RPMI7951 (cell line): ENCODE measurements at regions not wholly inside any gene's neighbourhood (a gene's known extent, or its start where the extent isn't known, plus 50 kb on each side); places are given as distances from the start of the nearest gene placed in this dataset.
A peak's percentile ranks its signal among the peaks of the same experiment; 100 is the strongest.

Experiments
- DNase-seq: peaks from one replicate; pipeline ENCODE4 v3.0.0-alpha.2; 2012; ENCODE audit warnings: low read depth

DNA sequence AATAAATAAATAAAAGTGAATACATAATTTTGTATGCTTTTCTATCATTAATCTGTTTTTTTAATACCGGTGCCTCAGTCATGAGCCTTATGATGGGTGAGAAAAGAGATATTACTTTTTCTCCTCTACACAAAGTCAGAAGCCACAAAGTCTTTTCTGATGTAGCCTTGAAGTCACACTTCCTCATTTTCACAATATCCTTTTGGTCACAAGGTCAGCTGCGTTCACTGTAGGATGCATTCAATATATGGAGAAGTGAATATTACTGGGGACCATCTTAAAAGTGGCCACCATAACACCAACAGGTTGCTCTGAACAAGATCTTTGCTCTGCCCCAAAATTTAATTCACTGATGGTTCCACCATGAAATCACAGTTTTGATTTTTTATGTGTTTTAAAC lies 83.3 kb upstream of the TNR start:
- no peak for DNase-seq

DNA sequence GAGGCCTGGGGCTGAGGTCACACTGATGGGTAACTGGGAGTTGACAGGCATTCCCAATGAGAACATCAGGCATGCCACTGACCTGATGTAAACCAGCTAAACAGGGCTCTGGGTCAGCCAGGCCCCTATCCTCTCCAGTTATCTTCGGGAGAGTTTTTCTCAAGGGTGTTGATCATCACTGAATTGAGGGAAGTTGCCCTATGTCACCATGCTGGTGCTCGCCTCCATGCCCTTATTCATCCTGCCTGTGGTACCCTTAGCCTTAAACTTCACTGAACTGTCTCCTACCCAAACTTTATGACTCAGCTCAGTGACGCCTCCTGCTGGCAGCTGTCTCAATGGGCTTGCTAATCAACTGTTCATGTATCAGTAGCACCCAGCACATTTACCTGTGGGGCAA lies 80.7 kb upstream of the TNR start:
- DNase-seq = no peak

DNA sequence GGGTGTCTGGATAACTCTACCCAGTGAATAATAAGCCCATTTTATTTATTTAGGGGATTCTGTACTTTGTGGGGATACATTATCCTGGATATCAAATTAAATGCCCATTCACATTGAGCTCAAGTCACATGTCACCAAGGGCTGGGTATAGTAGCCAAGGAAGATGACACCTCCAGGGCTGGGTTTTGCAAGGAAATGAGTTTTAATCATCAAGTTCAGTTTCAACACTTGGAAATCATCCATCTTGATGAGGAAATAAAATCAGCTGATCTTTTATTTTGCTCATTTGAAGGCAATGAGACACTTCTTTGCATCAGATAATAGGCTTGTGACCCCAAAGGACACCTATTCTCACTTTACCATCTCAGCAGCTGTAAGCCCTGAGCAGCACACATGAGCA lies 80.0 kb upstream of the TNR start:
- no peak for DNase-seq

DNA sequence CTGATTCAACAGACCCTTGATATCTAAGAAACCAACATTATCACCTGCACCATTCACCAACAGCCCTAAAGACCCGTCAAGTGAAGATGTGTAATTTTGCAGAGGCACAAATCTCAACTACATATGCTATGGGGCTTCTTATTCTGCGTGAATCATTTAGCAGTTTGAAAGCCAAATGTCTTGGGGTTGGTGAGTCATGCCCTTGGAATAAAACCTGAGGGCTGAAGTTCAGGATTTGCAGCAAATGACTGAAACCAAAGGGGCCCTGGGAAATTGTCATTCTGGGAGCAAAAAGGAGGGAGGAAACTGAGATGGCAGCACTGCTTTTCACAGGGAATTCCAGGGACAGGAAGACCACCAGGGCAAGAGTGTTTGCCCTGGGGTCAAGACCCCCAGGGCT lies 79.2 kb upstream of the TNR start:
- DNase-seq = peak; percentile 58

DNA sequence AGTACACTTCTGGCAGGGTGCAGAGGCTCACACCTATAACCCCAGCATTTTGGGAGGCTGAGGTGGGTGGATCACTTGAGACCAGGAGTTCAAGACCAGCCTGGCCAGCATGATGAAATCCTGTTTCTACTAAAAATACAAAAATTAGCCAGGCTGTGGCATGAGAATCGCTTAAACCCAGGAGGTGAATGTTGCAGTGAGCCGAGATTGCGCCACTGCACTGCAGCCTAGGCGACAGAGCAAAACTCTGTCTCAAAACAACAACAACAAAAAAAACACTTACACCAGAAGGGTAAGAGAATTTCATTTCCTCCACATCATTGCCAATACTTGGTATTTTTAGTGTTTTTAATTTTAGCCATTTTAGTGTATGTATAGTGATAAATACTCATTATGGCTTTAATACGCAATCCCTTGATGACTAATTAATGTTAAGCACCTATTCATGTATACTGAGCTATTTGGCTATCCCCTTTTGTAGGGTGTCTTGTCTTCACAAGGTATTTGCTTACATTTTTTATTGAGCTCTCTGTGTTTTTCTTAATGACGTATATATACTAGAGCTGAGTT lies 77.1 kb upstream of the TNR start:
- no peak for DNase-seq

DNA sequence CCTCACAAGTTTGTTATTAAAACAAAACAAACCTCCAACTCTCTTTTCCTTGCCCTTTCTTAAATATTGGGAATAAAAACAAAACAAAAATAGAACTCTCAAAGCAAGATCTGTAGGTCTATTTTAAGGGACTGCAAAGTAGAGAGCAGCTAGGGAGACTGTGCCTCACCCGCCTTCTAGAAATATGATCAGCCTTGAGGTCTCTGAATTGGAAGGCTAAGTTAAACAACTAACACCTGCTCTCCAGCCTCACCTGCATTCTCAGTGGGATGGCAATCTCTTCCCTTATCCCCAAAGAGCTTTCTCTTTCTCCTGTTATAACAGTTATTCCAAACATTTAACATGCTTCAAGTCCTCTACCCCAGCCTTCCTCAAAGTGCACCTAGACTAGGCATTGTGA lies 75.5 kb upstream of the TNR start:
- no peak for DNase-seq

DNA sequence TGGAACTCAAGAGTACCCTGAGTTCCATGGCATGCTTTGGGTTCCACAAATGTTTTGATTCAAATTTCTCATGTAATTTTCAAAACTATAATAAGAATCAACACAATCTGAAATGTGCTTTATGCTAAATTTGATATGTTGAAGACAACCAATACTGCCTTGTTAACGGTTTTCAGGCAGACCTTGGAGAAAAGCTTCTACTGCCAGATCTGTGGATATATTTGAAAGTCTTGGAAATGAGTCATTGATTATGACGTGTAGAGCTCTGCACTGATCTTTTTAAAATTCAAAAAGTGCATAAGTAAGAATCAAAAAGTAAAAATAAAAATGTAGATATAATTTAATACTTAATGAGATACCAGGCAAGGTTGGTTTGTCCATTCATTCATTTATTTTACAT lies 74.0 kb upstream of the TNR start:
- DNase-seq = no peak

DNA sequence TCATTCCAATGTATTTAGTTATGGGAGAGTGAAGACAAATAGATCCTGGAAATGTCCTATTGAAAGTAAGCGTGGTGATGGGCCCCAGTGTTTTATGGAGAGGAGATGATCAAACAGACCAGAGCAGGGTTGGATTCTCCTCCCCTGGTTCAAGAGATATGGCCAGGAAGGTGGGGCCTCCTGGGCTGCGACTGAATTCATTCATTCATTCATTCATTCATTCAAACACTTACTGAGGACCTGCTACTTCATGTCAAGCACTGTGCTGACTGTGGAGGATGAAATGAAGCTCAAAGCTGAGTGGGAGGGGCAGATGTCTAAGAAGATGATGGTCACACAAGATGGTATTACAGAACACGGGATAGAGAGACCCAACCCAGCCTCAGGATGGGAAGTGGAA lies 71.5 kb upstream of the TNR start:
- DNase-seq = no peak

DNA sequence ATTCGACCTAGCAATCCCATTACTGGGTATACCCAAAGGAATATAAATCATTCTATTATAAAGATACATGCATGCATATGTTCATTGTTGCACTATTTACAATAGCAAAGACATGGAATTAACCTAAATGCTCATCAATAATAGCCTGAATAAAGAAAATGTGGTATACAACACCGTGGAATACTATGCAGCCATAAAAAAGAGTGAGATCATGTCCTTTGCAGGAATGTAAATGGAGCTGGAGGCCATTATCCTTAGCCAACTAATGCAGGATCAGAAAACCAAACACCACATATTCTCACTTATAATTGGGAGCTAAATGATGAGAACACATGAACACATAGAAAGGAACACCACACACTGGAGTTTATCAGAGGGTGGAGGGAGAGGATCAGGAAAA lies 69.5 kb upstream of the TNR start:
- DNase-seq = no peak

DNA sequence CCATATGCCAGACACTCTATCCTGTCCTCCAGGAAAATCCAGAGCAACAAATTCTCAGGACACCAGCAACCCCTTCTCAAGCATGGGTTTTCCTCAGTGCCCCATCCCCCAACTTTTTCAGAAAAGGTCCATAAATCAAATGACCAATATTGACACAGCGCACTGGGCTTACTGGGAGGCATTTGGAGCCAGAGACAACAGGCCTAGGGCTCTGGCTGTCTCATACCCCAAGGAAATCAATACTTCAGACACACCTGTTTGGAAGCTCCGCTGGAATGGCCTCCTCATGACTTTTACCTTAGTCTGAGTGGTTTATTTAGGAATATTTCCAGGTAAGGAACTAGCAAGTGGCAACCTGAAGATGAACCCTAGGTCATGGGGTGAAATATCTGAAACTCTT lies 66.9 kb upstream of the TNR start:
- no peak for DNase-seq

DNA sequence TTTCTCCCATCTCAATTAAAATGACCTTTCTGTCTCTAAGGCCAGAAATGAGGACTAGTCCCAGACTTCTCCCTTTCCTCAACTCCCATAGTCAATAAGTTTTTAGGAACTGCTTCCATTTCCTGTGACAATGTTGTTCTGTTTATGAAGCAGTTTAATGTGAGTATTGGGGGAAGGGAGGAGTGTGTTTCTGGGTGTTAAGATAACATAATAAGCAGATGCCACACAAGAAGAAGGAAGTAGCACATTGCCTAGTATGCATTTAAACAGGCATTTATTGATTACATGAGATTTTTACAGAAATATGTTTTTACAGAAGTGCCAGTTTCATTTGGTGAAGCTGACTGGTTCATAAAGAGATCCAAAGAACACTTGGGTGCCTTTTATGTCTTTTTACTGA lies 65.6 kb upstream of the TNR start:
- no peak for DNase-seq

DNA sequence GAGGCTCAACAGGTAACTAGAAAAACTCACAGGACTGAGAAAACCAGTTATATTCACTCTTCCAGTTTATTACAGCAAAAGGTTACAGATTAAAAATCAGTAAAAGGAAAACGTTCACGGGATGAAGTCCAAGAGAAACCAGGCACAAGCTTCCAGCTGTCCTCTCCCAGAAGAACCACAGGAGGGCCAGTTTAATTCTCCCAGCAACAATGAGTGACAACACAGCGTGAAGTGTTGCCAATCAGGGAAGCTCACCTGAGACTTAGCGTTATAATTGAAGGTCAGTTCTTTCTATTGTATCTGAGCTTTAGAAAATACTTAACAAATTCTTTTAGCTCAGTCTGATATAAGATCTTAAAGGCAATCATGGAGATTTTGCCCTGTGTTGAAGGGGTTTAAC lies 65.2 kb upstream of the TNR start:
- no peak for DNase-seq

DNA sequence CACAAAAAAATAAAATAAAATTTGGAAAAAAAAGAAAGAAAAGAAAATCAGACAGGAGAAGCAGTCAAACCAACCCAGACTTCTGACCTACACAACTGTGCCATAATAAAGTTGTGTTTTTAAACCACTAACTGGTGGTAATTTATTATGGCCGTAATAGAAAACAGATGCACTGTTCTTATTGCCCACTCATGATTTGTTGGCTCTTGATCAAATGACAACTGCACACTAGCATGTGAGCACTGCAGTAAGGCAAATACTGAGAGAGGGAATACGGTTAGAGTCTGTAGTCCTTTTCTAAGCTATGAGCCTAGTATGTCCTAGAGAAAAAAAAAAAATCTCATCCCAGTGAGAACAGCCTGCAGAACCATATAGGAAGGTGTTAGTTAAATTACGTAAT lies 61.2 kb upstream of the TNR start:
- peak; percentile 4 for DNase-seq

DNA sequence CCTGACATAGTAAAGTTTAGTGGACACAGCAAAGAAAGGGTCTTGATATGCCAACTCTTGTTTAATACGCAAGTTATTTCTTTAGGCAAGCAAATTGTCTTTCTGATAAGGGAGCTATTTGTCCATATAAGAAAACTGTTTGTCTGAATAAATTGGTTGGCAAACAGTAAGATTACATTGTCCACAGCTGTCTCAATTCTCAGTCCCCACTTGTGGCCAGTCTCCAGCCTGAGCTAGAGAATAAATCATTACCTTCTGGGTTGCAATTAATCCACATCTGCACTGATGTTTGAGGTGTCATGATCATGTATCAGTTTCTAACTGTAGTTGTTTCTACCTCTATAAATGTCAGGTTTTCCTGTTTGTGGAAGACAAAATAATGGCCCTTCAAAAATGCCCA lies 60.0 kb upstream of the TNR start:
- DNase-seq = no peak

DNA sequence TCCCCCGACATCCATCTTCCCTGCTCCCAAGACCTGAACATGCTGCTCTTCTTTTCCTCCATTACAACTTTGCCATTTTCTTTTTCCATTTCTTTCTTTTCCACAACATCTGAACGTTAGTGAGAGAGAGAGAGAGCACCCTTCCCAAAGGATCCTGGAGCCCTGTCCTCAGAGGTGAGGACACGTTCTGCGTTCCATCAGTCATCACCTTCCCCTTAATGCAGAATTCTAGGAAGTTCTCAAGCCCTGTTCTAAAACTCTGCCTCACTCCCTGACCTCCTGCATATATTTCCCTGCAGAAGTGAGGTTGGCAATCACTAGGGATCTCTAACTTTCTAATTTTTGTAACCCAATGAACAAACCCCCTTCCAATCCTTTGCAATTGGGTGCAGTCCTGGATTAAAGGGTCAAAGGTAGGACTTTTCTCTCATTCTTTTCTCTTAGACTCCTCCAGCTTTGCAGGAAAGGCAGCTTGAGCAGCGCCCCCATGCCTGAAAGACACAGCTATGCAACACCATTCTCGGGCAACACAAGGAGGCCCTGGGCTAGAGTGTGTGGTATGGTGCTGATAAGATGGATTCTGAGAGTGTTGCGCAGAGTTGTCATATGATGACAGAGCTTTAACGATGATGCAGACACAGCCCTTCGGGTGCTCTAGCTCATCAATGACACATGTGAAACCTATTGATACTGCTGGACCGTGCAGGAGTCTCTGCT lies 59.2 kb upstream of the TNR start:
- no peak for DNase-seq

DNA sequence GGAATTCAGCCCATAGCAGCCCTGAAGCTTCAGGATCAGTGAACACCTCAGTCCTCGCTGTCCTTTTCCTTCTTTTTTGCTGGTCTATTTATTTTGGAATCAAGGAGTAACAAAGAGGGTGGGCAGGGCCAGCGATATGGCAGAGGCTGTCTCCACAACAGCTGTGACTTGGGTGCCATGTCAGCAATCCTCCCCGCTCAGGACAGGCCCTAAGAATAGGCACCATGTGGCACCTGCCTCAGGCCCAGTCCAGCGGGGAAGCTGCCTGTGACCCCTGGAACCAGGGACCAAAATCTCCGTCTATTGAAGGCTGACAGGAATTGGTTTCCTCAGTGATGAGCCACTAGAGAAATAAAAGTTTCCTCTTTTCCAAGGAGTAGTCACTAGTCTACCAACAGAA lies 58.6 kb upstream of the TNR start:
- DNase-seq = no peak

DNA sequence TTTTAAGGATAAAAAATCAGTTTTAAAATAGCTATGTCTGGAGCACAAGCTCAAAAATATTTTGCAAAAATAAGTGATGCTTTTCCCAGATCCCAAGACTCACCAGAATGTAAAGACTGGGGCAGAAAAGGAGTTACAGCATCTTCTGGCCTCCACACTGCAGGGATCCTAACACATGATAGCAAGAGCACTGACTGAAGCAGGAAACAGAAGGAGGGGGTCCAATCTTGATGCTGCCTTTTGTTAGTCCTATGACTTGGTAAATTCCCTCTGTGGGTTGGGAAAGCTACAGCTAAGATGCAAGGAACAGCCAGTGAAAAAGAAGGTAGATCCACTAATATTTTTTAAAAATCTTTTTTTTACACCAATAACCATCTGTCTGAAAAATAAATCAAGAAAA lies 54.2 kb upstream of the TNR start:
- no peak for DNase-seq

DNA sequence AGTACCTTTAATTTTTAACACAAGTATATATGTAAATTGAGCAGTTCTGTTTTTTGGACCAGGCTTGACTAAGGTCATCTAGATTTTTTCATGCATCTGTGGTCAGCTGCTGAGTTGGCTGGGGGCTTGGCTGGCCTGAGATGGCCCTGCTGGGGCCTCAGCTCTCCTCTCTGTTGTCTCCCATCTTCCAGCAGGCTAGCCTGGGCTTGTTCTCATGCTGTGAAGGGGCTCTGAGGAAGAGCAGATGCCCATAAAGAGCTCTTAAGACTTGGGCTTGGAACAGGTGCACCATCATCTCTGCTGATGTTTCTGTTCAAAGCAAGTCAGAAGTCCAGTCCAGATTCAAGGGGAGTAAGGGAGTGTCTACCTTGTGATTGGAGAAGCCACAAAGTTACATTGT lies 51.2 kb upstream of the TNR start:
- DNase-seq = no peak

DNA sequence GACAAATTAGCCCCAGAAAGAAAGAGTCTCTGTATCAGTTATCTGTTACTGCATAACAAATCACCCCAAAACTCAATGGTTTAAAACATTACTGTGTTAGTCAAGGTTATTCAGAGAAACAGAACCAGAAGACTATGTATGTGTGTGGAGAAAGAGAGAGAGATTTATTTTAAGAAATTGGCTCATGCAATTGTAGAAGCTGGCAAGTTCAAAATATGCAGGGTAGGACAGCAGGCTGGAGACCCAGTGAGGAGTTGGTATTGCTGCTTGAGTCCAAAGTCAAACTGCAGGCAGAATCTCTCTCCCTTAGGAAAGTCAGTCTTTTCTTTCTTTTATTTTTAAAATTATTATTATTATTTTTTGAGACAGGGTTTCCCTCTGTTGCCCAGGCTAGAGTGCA lies 50.2 kb upstream of the TNR start:
- no peak for DNase-seq
